HepG2 (cell line): ENCODE measurements at regions not wholly inside any gene's neighbourhood (a gene's known extent, or its start where the extent isn't known, plus 50 kb on each side); places are given as distances from the start of the nearest gene placed in this dataset.

Experiments used
- ELF3 ChIP-seq: IDR thresholded peaks from 2 replicates; pipeline ENCODE4 v1.6.1; 2016; ENCODE audit warnings: missing genetic modification reagents, missing compliant biosample characterization
- FOXA1 ChIP-seq, 2 experiments: fragments of 450-650 bp in 1 of 2; sonication (generic) in 1 of 2; formaldehyde crosslinking in 1 of 2; IDR thresholded peaks; 2 replicates each; pipeline versions ENCODE4 v1.4.0 to v1.6.1; 2016 to 2020; ENCODE audit warnings: missing genetic modification reagents in 1 of 2
- GATAD2A ChIP-seq: IDR thresholded peaks from 2 replicates; pipeline ENCODE4 v1.6.1; 2016
- JDP2 ChIP-seq: sonication (generic); formaldehyde crosslinking; IDR thresholded peaks from 2 replicates; pipeline ENCODE4 v1.8.1; 2022; ENCODE audit warnings: missing genetic modification reagents, borderline replicate concordance
- KDM2A ChIP-seq: sonication (generic); formaldehyde crosslinking; IDR thresholded peaks from 2 replicates; pipeline ENCODE4 v1.4.0; 2020; ENCODE audit warnings: low read depth, missing genetic modification reagents, borderline replicate concordance
- MEIS2 ChIP-seq: sonication (generic); formaldehyde crosslinking; IDR thresholded peaks from 2 replicates; pipeline ENCODE4 v1.9.0; 2021; ENCODE audit warnings: mild to moderate bottlenecking, missing genetic modification reagents
- SALL1 ChIP-seq: sonication (generic); formaldehyde crosslinking; IDR thresholded peaks from 2 replicates; pipeline ENCODE4 v1.8.0; 2022; ENCODE audit warnings: mild to moderate bottlenecking, missing genetic modification reagents
- SMYD3 ChIP-seq: sonication (generic); formaldehyde crosslinking; IDR thresholded peaks from 2 replicates; pipeline ENCODE4 v1.8.1; 2023; ENCODE audit warnings: mild to moderate bottlenecking, missing genetic modification reagents
- SP140L ChIP-seq: sonication (generic); formaldehyde crosslinking; IDR thresholded peaks from 2 replicates; pipeline ENCODE4 v1.4.0; 2020; ENCODE audit warnings: missing genetic modification reagents, borderline replicate concordance
- ZNF160 ChIP-seq: sonication (generic); formaldehyde crosslinking; IDR thresholded peaks from 2 replicates; pipeline ENCODE4 v1.8.0; 2022; ENCODE audit warnings: mild to moderate bottlenecking, inconsistent platforms, missing genetic modification reagents
- ZNF317 ChIP-seq: sonication (generic); formaldehyde crosslinking; IDR thresholded peaks from 2 replicates; pipeline ENCODE4 v1.5.0; 2020; ENCODE audit warnings: mild to moderate bottlenecking, missing genetic modification reagents
- ZSCAN29 ChIP-seq: sonication (generic); formaldehyde crosslinking; conservative IDR thresholded peaks from 2 replicates; pipeline ENCODE4 v1.4.0; 2020; ENCODE audit warnings: mild to moderate bottlenecking, missing genetic modification reagents
- TF ChIP-seq, protein P1 (sequence below): sonication (generic); formaldehyde crosslinking; IDR thresholded peaks from 2 replicates; pipeline ENCODE4 v1.5.1; 2020; ENCODE audit warnings: missing genetic modification reagents, mild to moderate bottlenecking, borderline replicate concordance
- TF ChIP-seq, protein P2 (sequence below): sonication (generic); formaldehyde crosslinking; IDR thresholded peaks from 2 replicates; pipeline ENCODE4 v1.8.1; 2023; ENCODE audit warnings: mild to moderate bottlenecking, missing genetic modification reagents, borderline replicate concordance
- TF ChIP-seq, protein P3 (sequence below): sonication (generic); formaldehyde crosslinking; IDR thresholded peaks from 2 replicates; pipeline ENCODE4 v1.5.1; 2020; ENCODE audit warnings: mild to moderate bottlenecking, missing genetic modification reagents, borderline replicate concordance
- TF ChIP-seq, protein P4 (sequence below): sonication (generic); formaldehyde crosslinking; IDR thresholded peaks from 2 replicates; pipeline ENCODE4 v1.4.0; 2020; ENCODE audit warnings: mild to moderate bottlenecking, missing genetic modification reagents
- TF ChIP-seq, protein P5 (sequence below): sonication (generic); formaldehyde crosslinking; IDR thresholded peaks from 2 replicates; pipeline ENCODE4 v1.4.0; 2020; ENCODE audit warnings: missing genetic modification reagents

DNA sequence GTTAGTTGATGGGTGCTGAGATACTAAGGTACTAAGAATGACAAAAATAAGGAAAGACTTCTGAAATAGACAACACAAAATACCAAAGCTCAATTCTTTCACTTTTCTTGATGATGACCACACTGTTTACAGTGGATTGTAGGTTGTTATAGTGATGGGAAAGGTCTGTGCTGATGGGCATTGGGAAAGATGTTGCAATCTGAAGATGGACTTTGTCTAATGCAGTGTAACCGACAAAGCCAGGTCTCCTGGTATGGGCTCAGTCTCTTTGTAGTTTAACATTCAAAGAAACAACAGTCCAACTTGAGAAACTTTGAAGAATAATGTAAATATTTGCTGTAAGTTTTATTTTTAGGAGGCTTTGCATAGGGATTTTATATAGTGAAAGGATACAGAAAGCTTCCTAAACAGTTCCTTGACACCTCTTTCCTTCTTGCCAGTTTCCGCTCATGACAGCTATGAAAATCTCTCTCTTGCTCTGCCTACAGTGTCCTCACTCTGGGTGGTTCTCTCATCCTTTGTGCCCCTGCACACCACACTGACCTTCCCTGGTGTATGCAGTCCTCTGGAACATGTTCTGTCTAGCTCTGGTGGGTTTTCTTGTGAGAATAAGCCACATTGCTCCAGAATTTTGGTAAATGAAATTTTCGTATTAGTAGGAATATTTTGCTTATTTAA lies 172.2 kb downstream of the KCNRG start (continued):
- TF ChIP-seq KDM2A (CRISPR knock-in tag) (no peak), ELF3 (CRISPR knock-in tag) (peak; percentile 79), SALL1 (peak; percentile 54; the same call in 1 of the 2 replicates), MEIS2 (CRISPR knock-in tag) (peak; percentile 57; the same call in 1 of the 2 replicates), GATAD2A (CRISPR knock-in tag) (peak; percentile 97), ZSCAN29 (CRISPR knock-in tag) (peak; percentile 54; the same call in 1 of the 2 replicates), JDP2 (CRISPR knock-in tag) (no peak), ZNF317 (CRISPR knock-in tag) (no peak), SMYD3 (peak; percentile 73; the same call in 1 of the 2 replicates), ZNF160 (no peak), SP140L (CRISPR knock-in tag) (no peak), FOXA1 (IDR thresholded peaks at IDR 0.05) (no peak), FOXA1 (CRISPR knock-in tag; IDR thresholded peaks at IDR 0.05) (peak; percentile 81)
- TF ChIP-seq, protein P1, sequence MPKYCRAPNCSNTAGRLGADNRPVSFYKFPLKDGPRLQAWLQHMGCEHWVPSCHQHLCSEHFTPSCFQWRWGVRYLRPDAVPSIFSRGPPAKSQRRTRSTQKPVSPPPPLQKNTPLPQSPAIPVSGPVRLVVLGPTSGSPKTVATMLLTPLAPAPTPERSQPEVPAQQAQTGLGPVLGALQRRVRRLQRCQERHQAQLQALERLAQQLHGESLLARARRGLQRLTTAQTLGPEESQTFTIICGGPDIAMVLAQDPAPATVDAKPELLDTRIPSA (CRISPR knock-in tag), result no peak
- TF ChIP-seq, protein P2, sequence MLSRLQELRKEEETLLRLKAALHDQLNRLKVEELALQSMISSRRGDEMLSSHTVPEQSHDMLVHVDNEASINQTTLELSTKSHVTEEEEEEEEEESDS (CRISPR knock-in tag), result no peak
- TF ChIP-seq, protein P3, sequence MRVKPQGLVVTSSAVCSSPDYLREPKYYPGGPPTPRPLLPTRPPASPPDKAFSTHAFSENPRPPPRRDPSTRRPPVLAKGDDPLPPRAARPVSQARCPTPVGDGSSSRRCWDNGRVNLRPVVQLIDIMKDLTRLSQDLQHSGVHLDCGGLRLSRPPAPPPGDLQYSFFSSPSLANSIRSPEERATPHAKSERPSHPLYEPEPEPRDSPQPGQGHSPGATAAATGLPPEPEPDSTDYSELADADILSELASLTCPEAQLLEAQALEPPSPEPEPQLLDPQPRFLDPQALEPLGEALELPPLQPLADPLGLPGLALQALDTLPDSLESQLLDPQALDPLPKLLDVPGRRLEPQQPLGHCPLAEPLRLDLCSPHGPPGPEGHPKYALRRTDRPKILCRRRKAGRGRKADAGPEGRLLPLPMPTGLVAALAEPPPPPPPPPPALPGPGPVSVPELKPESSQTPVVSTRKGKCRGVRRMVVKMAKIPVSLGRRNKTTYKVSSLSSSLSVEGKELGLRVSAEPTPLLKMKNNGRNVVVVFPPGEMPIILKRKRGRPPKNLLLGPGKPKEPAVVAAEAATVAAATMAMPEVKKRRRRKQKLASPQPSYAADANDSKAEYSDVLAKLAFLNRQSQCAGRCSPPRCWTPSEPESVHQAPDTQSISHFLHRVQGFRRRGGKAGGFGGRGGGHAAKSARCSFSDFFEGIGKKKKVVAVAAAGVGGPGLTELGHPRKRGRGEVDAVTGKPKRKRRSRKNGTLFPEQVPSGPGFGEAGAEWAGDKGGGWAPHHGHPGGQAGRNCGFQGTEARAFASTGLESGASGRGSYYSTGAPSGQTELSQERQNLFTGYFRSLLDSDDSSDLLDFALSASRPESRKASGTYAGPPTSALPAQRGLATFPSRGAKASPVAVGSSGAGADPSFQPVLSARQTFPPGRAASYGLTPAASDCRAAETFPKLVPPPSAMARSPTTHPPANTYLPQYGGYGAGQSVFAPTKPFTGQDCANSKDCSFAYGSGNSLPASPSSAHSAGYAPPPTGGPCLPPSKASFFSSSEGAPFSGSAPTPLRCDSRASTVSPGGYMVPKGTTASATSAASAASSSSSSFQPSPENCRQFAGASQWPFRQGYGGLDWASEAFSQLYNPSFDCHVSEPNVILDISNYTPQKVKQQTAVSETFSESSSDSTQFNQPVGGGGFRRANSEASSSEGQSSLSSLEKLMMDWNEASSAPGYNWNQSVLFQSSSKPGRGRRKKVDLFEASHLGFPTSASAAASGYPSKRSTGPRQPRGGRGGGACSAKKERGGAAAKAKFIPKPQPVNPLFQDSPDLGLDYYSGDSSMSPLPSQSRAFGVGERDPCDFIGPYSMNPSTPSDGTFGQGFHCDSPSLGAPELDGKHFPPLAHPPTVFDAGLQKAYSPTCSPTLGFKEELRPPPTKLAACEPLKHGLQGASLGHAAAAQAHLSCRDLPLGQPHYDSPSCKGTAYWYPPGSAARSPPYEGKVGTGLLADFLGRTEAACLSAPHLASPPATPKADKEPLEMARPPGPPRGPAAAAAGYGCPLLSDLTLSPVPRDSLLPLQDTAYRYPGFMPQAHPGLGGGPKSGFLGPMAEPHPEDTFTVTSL (CRISPR knock-in tag), result peak; percentile 77; the same call in 1 of the 2 replicates
- TF ChIP-seq, protein P4, sequence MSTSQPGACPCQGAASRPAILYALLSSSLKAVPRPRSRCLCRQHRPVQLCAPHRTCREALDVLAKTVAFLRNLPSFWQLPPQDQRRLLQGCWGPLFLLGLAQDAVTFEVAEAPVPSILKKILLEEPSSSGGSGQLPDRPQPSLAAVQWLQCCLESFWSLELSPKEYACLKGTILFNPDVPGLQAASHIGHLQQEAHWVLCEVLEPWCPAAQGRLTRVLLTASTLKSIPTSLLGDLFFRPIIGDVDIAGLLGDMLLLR, result no peak
- TF ChIP-seq, protein P5, sequence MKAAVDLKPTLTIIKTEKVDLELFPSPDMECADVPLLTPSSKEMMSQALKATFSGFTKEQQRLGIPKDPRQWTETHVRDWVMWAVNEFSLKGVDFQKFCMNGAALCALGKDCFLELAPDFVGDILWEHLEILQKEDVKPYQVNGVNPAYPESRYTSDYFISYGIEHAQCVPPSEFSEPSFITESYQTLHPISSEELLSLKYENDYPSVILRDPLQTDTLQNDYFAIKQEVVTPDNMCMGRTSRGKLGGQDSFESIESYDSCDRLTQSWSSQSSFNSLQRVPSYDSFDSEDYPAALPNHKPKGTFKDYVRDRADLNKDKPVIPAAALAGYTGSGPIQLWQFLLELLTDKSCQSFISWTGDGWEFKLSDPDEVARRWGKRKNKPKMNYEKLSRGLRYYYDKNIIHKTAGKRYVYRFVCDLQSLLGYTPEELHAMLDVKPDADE (CRISPR knock-in tag), result no peak
